ENCODE measurements at regions not wholly inside any gene's neighbourhood (a gene's known extent, or its start where the extent isn't known, plus 50 kb on each side); places are given as distances from the start of the nearest gene placed in this dataset.

DNA sequence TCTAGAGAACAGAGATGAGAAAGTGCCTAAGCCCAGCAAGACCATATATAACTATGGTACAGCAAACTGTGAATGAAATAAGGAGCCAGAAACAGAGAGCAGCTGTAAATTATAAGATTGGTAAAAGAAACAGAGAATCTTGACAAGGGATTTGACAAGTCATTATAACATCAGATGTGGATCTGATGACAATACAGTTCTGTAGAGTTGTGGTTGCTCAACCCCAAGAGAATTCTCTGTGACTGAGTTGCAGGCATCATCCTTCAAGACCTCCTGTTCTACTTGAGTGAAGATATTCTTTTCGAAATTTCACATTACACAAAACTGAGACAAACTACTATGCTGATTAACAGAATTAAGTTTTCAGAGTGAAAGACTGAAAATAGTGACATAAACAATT, 343.1 kb upstream of the SLC39A10 start:
- no peaks in the 10 kb centered on the region for H3K9me3 ChIP-seq
- no peak overlapping the region for H3K27ac ChIP-seq
- H3K27me3 ChIP-seq: no peaks in the 10 kb centered on the region
- DNase-seq (ENCODE audit: low spot score in 2 of 2): no peak
- no peaks in the 10 kb centered on the region for H3K4me1 ChIP-seq
- no peaks in the 10 kb centered on the region for H3K36me3 ChIP-seq
- TF ChIP-seq, protein P1, sequence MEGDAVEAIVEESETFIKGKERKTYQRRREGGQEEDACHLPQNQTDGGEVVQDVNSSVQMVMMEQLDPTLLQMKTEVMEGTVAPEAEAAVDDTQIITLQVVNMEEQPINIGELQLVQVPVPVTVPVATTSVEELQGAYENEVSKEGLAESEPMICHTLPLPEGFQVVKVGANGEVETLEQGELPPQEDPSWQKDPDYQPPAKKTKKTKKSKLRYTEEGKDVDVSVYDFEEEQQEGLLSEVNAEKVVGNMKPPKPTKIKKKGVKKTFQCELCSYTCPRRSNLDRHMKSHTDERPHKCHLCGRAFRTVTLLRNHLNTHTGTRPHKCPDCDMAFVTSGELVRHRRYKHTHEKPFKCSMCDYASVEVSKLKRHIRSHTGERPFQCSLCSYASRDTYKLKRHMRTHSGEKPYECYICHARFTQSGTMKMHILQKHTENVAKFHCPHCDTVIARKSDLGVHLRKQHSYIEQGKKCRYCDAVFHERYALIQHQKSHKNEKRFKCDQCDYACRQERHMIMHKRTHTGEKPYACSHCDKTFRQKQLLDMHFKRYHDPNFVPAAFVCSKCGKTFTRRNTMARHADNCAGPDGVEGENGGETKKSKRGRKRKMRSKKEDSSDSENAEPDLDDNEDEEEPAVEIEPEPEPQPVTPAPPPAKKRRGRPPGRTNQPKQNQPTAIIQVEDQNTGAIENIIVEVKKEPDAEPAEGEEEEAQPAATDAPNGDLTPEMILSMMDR (IDR thresholded peaks at IDR 0.05): no peak
- TF ChIP-seq POLR2AphosphoS5 (IDR thresholded peaks at IDR 0.05) (no peak), POLR2A (IDR thresholded peaks at IDR 0.05) (no peak)
- intact Hi-C loops (cut with DNase I; ENCODE audit: low total_unique reads): no loop called here
- no peak overlapping the region for H3K4me3 ChIP-seq

GRCh38 chr2:195312662-195313061, 344.4 kb upstream of the SLC39A10 start:
- Histone ChIP-seq H3K4me3 (no peak overlapping the region), H3K36me3 (no peaks in the 10 kb centered on the region), H3K4me1 (no peaks in the 10 kb centered on the region), H3K27ac (no peak overlapping the region), H3K27me3 (no peaks in the 10 kb centered on the region), H3K9me3 (no peaks in the 10 kb centered on the region)
- DNase-seq (ENCODE audit: low spot score in 2 of 2): no peak
- TF ChIP-seq POLR2AphosphoS5 (IDR thresholded peaks at IDR 0.05) (no peak), POLR2A (IDR thresholded peaks at IDR 0.05) (no peak)
- TF ChIP-seq, protein P1 (IDR thresholded peaks at IDR 0.05): no peak
- intact Hi-C loops (cut with DNase I; ENCODE audit: low total_unique reads): no loop called here

DNA sequence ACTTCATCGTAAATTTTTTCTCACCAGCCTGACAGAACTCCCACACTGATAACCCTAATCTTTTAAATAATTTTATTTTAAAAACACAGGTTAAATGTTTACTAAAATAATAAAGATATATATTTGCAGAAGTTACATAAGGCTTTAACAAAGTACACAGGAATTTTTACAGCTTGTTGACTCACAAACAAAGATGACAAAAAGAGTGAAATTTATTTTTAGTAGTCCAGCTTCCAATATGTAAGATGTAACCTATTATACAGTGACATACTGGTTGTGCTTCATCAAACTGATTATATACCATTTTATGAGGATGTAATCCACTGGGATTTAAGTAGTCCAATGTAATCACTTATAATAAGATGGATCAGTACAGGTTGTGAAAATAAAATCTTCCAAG, 348.9 kb upstream of the SLC39A10 start:
- Histone ChIP-seq H3K4me3 (no peak overlapping the region), H3K4me1 (no peaks in the 10 kb centered on the region), H3K27me3 (no peaks in the 10 kb centered on the region), H3K36me3 (no peaks in the 10 kb centered on the region), H3K9me3 (no peaks in the 10 kb centered on the region), H3K27ac (no peak overlapping the region)
- intact Hi-C loops (cut with DNase I; ENCODE audit: low total_unique reads): no loop called here
- no peak for DNase-seq (ENCODE audit: low spot score in 2 of 2)
- no peak for TF ChIP-seq POLR2AphosphoS5 (IDR thresholded peaks at IDR 0.05)
- TF ChIP-seq POLR2A (IDR thresholded peaks at IDR 0.05): no peak
- TF ChIP-seq, protein P1 (IDR thresholded peaks at IDR 0.05): no peak

GRCh38 chr2:195307751-195308150, 349.3 kb upstream of the SLC39A10 start:
- H3K27me3 ChIP-seq: no peaks in the 10 kb centered on the region
- no peak overlapping the region for H3K27ac ChIP-seq
- intact Hi-C loops (cut with DNase I; ENCODE audit: low total_unique reads): no loop called here
- H3K4me3 ChIP-seq: no peak overlapping the region
- no peaks in the 10 kb centered on the region for H3K36me3 ChIP-seq
- DNase-seq (ENCODE audit: low spot score in 2 of 2): no peak
- H3K9me3 ChIP-seq: no peaks in the 10 kb centered on the region
- no peak for TF ChIP-seq POLR2AphosphoS5 (IDR thresholded peaks at IDR 0.05)
- no peak for TF ChIP-seq POLR2A (IDR thresholded peaks at IDR 0.05)
- TF ChIP-seq, protein P1 (IDR thresholded peaks at IDR 0.05): no peak
- no peaks in the 10 kb centered on the region for H3K4me1 ChIP-seq

GRCh38 chr2:195304310-195304709, 352.7 kb upstream of the SLC39A10 start:
- Histone ChIP-seq H3K4me3 (no peak overlapping the region), H3K36me3 (no peaks in the 10 kb centered on the region), H3K27ac (no peak overlapping the region), H3K4me1 (no peaks in the 10 kb centered on the region), H3K27me3 (no peaks in the 10 kb centered on the region), H3K9me3 (no peaks in the 10 kb centered on the region)
- TF ChIP-seq POLR2A (IDR thresholded peaks at IDR 0.05) (no peak), POLR2AphosphoS5 (IDR thresholded peaks at IDR 0.05) (no peak)
- TF ChIP-seq, protein P1 (IDR thresholded peaks at IDR 0.05): no peak
- intact Hi-C loops (cut with DNase I; ENCODE audit: low total_unique reads): no loop called here
- DNase-seq (ENCODE audit: low spot score in 2 of 2): no peak

Data from breast epithelium (tissue), 4 donors.